GM12892 (cell line): ENCODE measurements at regions not wholly inside any gene's neighbourhood (a gene's known extent, or its start where the extent isn't known, plus 50 kb on each side); places are given as distances from the start of the nearest gene placed in this dataset.

ENCODE experiments used
- POLR2A ChIP-seq: IDR thresholded peaks from 2 replicates; pipeline ENCODE4 v1.6.1; 2011; ENCODE audit warnings: low read depth, low read length, control low read depth
- POLR2AphosphoS5 ChIP-seq: IDR thresholded peaks from 2 replicates; pipeline ENCODE4 v1.6.1; 2011; ENCODE audit warnings: low read depth, low read length, control low read depth

- no peak for TF ChIP-seq POLR2A
- no peak for TF ChIP-seq POLR2AphosphoS5
Measured at GRCh38 chr12:87870061-87870460, 159.1 kb downstream of the C12orf50 start.
